ENCODE measurements at regions not wholly inside any gene's neighbourhood (a gene's known extent, or its start where the extent isn't known, plus 50 kb on each side); places are given as distances from the start of the nearest gene placed in this dataset.

DNA sequence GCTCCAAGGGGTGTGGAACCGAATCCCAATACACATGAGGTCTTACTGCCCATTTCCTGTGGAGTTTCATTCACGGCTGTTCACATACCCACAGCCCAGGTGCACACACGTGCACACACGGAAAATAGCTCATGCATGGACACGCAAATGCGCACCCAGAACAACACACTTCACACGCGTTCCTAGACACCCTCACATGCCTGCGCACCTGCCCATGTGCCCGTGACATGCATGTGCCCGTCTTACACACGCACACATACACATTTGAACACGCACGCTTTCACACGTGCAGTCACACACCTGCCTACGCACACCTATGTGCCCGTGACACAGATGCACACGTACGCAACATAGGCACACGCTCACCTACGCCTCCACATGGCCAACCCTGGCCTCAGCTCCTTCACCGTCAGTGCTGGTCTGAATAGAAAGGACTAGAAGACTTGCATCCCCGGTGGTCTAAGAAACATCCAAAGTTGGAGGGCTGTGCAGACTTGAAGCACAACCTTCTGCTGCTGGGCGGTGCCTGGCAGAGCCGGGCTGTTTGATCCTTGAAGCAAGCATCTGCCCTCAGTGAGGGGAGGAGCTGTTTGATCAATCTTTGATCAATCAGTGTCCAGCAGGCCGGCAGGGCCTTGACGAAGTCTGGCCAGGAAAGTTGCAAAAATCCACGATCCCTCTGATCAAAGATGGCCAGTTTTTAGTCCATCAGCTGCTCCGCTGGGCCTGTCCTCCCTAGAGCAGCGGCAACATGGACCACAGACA lies 164.7 kb downstream of the OLFM1 start:
- no peak overlapping the region for H3K27ac ChIP-seq
- TF ChIP-seq, protein P1, sequence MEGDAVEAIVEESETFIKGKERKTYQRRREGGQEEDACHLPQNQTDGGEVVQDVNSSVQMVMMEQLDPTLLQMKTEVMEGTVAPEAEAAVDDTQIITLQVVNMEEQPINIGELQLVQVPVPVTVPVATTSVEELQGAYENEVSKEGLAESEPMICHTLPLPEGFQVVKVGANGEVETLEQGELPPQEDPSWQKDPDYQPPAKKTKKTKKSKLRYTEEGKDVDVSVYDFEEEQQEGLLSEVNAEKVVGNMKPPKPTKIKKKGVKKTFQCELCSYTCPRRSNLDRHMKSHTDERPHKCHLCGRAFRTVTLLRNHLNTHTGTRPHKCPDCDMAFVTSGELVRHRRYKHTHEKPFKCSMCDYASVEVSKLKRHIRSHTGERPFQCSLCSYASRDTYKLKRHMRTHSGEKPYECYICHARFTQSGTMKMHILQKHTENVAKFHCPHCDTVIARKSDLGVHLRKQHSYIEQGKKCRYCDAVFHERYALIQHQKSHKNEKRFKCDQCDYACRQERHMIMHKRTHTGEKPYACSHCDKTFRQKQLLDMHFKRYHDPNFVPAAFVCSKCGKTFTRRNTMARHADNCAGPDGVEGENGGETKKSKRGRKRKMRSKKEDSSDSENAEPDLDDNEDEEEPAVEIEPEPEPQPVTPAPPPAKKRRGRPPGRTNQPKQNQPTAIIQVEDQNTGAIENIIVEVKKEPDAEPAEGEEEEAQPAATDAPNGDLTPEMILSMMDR (conservative IDR thresholded peaks at IDR 0.05) = no peak

DNA sequence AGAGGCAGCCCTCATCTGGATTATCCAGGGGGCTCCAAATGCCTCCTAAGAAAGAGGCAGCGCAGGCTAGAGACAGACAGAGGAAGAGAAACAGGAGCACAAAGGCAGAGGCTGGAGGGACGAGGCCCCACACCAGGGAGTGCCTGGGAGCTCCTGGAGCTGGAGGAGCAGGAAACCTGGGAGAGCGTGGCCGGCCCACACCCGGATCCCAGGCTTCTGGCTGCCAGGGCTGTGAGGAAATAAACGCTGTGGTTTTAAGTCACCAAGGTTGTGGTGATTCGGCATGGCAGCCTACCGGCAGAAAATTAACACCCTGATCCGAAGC lies 165.5 kb downstream of the OLFM1 start:
- TF ChIP-seq, protein P1 (conservative IDR thresholded peaks at IDR 0.05) = no peak
- no peak overlapping the region for H3K27ac ChIP-seq

DNA sequence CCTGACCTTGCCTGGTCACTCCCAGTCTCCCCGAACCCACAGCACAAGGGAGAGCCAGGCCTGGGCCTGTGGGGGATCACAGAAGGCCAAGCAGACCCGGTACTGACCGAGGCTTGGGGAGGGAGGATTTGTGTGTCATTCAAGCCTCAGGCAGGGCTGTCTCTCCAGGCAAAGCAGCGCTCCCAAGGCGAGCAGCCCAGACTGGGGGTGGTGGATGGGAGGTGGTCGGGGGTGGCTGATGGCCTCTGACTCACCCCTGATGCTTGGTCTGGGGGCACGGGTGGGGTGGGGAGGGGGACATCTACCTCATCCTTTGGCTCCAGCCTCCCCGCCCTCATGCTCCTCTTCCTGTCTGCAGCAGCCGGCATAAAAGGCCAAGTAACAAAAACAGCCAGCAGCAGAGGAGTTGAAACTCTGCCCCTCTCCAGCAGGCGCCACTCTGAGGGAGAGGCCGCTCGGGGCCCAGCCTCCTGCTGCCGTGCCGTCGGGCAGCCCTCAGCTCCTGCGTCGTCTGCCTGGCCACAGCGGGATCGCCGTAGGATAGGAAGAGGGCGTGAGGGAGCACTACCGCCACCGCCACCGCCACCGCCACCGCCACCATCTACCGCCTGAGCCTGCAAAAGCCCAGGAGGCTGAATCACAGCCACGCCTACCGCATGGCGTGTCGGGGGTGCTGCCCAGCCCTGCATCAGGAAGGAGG lies 166.0 kb downstream of the OLFM1 start:
- TF ChIP-seq, protein P1 (conservative IDR thresholded peaks at IDR 0.05) = no peak
- H3K27ac ChIP-seq = no peak overlapping the region

DNA sequence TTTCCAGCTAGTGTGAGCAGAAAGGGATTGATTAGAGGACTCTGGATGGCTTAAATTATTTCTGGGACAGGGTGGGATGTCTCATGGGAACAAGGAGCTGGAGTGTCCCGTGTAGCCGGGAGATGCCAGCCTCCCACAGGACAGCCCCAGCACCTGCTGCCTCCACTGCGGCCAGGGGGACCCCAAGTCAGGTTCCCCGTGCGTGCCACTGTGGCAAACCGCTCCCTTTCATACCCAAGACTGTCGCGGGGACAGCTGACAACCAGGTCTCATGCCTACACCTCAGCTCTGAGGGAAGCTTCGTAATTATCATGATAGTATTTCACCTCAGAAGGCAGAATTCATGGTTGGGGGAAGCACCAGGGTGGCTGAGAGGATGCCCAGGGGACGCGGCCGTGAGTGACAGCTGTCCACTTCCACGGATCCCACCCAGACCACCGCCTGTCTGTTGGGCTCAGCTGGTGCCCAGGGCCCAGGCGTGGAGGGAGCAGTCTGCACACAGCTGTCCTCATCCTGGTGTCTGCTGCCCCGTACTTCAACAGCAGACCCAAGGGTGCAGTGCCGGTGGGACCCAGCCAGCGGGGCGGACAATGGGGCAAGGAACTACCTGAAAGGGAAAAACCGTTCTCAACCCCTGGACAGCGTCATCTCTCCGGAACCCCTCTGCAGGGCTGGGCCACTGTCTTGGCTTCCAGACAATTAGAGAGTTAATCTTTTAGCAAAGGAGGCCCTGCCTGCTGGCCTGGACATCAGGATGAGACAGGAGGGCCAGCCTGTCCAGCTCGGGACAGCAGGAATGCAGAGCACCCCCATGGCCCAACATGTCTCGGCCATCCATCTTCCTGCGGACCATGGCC lies 166.9 kb downstream of the OLFM1 start:
- no peak overlapping the region for H3K27ac ChIP-seq
- TF ChIP-seq, protein P1 (conservative IDR thresholded peaks at IDR 0.05) = no peak

DNA sequence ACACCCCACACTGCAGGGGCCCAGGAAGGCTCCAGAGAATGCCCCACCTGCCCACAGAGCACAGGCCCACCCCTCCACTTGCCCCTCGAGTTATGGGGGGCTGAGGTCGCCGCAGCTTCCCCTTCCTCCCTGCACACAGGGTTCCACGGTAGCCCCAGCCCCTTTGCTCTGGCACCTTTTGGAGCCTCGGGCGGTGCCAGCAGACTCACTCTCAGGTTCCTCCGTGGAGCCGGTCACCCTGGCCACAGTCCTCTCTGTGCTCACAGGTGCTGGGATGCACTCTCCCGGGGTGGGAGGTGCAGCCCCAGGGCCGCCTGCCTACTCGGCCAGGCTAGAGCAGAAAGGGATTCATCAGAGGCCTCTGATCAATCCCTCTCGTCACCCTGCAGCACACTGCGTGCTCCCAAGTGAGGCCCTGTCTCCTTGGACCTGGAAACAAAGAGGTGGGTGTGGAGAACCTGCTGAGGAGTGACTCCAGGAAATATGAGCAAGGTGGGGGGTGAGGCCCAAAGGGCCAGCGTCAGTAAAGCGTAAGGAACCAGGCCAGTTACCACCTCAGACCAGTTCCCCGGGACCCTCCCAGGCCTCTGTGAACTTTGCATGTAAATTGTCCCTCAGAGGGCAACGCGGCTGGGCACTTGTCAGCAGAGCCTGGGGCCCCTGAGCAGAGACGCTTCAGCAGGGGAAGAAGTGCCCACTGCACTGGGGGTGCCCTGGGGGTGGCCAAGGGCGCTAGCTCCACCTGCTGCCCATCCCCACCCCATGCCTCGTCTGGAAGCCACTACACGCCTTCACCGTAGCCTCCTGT lies 167.8 kb downstream of the OLFM1 start:
- TF ChIP-seq, protein P1 (conservative IDR thresholded peaks at IDR 0.05) = no peak
- H3K27ac ChIP-seq = no peak overlapping the region

DNA sequence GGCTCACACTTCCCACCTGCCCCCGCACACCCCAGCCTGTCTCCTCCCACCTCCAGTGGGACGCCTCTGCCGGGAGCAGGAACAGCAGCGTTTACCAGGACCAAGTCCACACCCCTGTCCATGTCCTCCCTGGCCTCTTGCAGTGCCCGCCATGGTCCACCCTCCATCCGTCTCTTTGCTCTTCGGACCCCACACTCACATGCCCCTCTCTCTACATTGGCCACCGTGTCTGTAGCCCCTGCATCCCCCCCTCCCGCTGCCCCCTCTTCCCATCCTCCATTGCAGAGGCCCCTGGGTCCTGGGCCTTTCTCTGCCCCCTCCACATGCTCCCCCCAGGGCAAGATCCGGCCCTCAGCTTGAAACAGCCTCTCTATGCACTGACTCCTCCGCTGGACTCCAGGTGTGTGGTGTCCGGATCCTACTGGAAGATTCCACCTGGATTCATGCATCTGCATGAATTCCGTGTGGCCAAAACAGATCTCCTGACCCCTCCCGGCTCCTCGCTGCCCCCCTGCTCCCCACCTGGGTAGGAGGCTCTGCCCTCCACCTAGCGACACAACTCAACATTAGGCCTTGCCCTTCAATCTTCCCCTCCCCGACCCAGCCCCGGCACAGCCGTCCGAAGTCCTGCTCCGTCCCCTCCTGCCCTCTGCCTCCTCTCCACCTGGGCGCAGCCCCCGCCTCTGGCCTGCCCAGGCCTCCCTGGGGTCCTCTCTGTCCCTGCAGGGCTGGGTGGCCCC lies 168.5 kb downstream of the OLFM1 start:
- TF ChIP-seq, protein P1 (conservative IDR thresholded peaks at IDR 0.05) = no peak
- H3K27ac ChIP-seq = no peak overlapping the region

Data from VCaP (cell line).